Thyroid gland (tissue), 4 donors: ENCODE measurements at regions not wholly inside any gene's neighbourhood (a gene's known extent, or its start where the extent isn't known, plus 50 kb on each side); places are given as distances from the start of the nearest gene placed in this dataset.

Experiments used
- POLR2A ChIP-seq, 2 donors: fragments of 450-650 bp; IDR thresholded peaks; one replicate each; pipeline ENCODE4 v1.6.1; 2017; ENCODE audit warnings: antibody characterized with exemption in 2 of 2, mild to moderate bottlenecking in 2 of 2, moderate library complexity in 1 of 2
- TF ChIP-seq, protein P1 (sequence below), 6 experiments: fragments of 200-600 bp in 3 of 6; fragments of 450-650 bp in 3 of 6; sonication (generic) in 3 of 6; IDR thresholded peaks; one replicate each; pipeline ENCODE4 v1.5.1; 2016 to 2019; ENCODE audit warnings: antibody characterized with exemption in 6 of 6, mild to moderate bottlenecking in 2 of 6, inconsistent platforms in 1 of 6, moderate library complexity in 1 of 6

DNA sequence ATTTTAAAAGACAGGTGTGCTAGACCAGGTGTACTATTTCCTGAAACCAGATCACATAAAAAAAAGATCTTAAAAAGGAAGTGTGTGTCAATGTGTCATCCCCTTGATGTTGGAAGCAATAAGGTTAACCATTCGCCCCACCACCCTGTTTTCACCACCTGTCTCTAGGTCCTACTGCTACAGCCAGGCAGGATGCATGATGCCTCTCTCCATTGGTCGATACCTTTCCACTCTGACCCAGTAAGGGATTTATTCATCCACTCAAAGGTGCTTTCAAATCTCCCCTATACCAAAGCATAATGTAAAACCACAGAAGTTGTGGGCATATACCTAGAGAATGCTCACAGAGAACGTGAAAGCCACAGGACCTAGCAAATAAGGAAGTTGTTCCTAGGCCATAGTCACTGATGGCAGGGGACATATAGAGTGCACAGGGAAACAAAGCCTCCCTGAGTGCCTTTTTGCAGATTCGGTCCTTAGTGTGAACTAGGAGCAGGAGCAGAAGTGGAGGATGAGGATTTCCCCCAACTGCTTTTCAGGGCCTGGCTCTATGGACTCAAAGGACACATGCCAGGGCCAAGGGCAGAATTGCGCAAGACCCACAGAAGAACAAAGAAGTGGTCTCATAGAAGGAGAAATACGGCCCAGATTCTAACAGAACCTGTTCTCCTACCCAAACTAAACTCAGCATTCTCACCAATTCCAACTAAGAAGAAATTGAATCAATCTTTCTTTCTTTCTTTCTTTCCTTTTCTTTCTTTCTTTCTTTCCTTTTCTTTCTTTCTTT is 631.5 kb upstream of the NRP1 start:
- TF ChIP-seq, protein P1, sequence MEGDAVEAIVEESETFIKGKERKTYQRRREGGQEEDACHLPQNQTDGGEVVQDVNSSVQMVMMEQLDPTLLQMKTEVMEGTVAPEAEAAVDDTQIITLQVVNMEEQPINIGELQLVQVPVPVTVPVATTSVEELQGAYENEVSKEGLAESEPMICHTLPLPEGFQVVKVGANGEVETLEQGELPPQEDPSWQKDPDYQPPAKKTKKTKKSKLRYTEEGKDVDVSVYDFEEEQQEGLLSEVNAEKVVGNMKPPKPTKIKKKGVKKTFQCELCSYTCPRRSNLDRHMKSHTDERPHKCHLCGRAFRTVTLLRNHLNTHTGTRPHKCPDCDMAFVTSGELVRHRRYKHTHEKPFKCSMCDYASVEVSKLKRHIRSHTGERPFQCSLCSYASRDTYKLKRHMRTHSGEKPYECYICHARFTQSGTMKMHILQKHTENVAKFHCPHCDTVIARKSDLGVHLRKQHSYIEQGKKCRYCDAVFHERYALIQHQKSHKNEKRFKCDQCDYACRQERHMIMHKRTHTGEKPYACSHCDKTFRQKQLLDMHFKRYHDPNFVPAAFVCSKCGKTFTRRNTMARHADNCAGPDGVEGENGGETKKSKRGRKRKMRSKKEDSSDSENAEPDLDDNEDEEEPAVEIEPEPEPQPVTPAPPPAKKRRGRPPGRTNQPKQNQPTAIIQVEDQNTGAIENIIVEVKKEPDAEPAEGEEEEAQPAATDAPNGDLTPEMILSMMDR (IDR thresholded peaks at IDR 0.05): no peak
- no peak for TF ChIP-seq POLR2A (IDR thresholded peaks at IDR 0.05)
